ENCODE measurements at regions not wholly inside any gene's neighbourhood (a gene's known extent, or its start where the extent isn't known, plus 50 kb on each side); places are given as distances from the start of the nearest gene placed in this dataset.

- TF ChIP-seq CTCF (conservative IDR thresholded peaks at IDR 0.05 in 1 of 2, IDR thresholded peaks at IDR 0.05 in 1 of 2; ENCODE audit: low read depth in 1 of 2, low read length in 2 of 2) (no peak), EZH2 (IDR thresholded peaks at IDR 0.05; ENCODE audit: low read length, missing control alignments) (no peak)
These were observed 77.8 kb downstream of the CASP12 start for GRCh38 chr11:104820431-104820830.
